NCI-H524 treated with DMSO at 0.1 percent for 48 hours (cell line): ENCODE measurements at regions not wholly inside any gene's neighbourhood (a gene's known extent, or its start where the extent isn't known, plus 50 kb on each side); places are given as distances from the start of the nearest gene placed in this dataset.

Experiments
- DNase-seq: peaks from one replicate; lab custom pipeline; 2025; lab: John Stamatoyannopoulos, UW

- DNase-seq, result no peak
Observed at GRCh38 chr5:165538065-165538464, 2032.6 kb downstream of the MAT2B start.

DNA sequence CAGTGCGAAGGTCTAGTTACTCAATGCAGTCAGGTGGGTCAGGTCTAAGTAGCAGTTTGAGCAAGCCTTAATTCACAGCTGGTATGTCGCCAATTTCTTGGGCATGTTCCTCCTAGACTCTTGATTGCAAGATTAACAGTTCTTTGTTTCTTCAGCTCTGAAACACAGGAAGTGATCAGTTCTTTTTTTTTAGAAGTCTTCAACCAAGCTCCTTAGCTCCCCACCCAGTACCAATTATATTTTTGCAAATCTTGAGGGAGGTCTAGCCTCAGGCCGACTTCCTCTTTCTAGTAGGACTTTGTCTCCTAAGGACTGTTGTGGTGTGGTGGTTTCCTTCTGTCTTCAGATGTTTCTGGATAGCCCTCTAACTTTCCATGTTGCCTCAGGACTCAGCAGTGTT is 2054.2 kb downstream of the MAT2B start:
- DNase-seq, result no peak

- no peak for DNase-seq
Observed at GRCh38 chr5:165560648-165561047, 2055.2 kb downstream of the MAT2B start.

DNA sequence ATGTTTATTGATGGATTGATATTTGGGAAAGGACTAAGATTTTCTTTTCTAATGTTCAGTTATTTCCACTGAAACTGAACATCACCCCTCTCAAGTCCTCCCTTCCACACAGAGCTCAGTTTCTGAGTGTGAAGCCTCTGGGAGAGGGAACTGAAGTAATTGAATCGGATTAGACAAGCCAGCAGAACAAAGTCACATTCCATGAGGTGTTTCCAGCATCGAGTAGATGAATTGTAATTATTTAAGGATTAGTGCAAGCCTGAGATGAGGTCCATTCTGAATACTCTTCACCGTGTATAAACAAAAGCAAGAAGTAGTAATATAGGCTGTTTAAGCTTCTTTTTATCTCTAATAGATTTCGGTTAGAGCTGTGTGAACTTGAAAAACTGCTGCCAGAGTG is 2060.5 kb downstream of the MAT2B start:
- DNase-seq, result no peak

- no peak for DNase-seq
Observed at GRCh38 chr5:165569551-165569950, 2064.1 kb downstream of the MAT2B start.

- no peak for DNase-seq
Observed at GRCh38 chr5:165573445-165573844, 2068.0 kb downstream of the MAT2B start.

DNA sequence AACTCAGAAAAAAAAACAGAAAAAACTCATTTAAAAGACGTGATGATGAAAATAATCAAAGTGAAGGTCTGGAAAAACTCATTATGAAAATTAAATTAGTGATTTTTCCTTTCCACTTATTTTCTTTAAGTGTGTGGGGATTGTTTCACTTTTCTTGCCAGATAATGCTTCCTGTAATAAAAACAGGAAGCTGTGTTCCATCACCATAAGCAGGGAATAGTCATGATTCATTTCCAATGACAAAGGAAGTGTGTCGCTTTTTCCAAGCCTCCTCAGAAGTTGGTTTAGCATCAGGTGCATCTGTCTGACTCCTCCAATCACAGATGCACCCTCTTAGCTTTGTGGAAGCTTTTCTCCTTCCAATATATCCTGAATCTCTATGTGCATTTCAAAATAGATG is 2068.7 kb downstream of the MAT2B start:
- no peak for DNase-seq

DNA sequence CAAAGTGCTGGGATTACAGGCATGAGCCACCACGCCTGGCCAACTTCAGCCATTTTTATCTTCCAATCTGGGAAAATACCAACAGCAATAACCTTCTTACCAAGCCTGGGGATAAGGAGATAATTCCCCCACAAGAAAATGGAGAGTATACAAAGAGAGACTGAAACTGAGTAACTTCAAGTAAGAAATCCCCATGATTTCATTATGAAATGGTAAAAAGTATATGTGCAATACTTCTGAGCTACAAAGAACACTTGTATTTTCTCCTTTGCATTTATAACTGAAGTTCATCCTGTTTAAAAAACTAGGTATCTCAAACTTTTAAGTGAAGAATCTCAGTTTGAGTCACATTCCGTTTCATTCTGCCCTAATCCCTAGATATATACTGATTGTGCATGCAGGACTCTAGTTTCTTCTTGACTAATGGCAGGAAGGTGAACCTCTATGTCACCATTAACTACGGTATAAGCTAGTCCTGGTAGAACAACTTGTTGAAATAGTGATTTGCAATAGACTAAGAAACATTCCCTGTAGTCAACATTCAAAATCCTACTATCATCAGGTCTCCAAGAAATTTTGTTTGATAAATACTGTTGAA is 2071.4 kb downstream of the MAT2B start:
- DNase-seq, result no peak

DNA sequence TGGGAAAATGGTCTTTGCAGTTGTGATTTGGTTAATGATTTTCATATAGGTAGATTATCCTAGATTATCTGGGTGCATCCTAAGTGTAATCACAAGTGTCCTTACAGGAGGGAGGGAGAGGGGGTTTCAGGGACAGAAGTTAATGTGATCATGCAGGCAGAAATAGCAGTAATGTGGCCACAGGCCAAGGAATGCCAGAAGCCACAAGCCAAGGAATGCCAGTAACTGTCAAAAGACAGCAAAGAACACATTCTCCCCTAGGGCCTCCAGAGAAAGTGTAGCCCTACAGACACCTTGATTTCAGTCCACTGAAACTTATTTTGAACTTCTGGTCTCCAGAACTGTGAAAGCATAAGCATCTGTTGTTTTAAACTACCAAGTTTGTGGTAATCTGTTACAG is 2074.5 kb downstream of the MAT2B start:
- no peak for DNase-seq

- peak; percentile 6 for DNase-seq
Observed at GRCh38 chr5:165594693-165595092, 2089.3 kb downstream of the MAT2B start.

- DNase-seq, result no peak
Observed at GRCh38 chr5:165602529-165602928, 2097.1 kb downstream of the MAT2B start.

DNA sequence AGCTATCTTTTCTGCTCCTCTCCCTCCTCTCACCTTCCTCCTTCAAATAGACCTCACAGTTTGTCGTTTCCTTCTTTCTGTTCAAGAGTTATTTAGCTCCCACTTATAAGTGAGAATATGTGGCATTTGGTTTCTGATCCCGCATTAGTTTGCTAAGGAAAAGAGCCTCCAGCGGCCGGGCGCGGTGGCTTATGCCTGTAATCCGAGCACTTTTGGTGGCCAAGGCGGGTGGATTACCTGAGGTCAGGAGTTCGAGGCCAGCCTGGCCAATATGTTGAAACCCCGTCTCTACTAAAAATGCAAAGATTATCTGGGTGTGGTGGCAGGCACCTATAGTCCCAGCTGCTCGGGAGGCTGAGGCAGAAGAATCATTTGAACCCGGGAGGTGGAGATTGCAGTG is 2101.6 kb downstream of the MAT2B start:
- DNase-seq, result no peak

DNA sequence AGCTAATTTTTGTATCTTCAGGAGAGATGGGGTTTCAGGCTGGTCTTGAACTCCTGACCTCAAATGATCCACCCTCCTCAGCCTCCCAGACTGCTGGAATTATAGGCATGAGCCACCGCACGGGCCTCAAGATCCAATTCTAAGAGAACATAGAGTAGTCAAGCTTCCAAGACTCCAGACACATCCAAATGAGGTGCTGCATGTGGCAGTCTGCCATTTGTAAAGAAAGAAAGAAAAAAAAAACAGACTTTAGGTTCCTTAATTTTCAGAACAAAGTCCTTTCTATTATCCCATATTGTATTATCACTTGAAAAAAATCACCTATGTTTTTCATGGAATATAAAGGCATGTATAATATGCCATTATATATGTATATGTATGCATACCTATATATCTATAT is 2104.5 kb downstream of the MAT2B start:
- DNase-seq, result no peak

GRCh38 chr5:165616490-165617405 is 2111.3 kb downstream of the MAT2B start:
- no peak for DNase-seq

GRCh38 chr5:165617491-165617890 is 2112.1 kb downstream of the MAT2B start:
- no peak for DNase-seq

GRCh38 chr5:165620394-165620793 is 2115.0 kb downstream of the MAT2B start:
- DNase-seq, result no peak

GRCh38 chr5:165622864-165623536 is 2117.6 kb downstream of the MAT2B start:
- no peak for DNase-seq

GRCh38 chr5:165624166-165624946 is 2118.9 kb downstream of the MAT2B start:
- DNase-seq, result no peak

DNA sequence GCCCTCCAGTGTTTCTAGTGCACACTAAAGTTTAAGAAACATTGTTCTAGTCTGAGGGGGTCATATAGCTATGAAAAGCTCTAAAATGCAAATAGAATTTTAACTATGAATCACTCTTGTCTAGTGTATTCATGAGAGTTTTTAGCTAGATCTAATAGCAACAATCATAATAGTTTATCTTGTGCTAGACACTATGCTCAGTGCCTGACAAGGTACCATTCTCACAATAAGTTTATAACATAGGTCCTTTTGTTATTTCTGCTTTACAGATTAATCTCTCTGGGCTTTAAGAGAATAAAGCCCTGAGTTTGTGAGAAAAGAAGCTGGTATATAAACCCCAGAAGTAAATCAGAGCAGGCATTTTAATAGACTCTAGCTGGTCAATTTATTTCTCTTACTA is 2120.7 kb downstream of the MAT2B start:
- DNase-seq, result no peak

DNA sequence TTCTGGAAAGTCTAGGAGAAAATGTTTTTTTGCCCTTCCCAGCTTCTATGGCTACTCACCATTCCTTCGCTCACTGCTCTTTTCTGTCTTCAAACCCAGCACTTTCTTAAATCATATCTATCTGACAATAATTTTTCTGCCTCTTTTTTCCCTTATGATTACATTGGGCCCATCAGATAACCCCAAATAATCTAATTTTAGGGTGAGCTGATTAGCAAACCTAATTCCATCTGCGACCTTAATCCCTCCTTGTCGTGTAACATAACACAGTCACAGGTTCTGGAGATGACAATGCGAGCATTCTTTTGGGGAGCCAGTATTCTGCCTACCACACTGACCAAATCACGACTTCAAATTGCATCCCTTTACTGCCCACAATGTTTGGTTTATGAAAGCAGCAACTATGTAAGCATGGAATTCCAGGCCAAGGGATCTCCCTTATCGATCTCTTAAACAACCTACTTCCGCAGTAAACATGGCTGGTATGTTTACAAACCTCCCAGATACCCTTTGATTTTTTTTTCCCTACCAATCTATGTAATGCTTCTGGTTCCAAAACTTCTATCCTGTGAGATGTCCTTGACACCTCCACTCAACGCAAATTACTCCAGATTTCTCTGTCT is 2122.2 kb downstream of the MAT2B start:
- DNase-seq, result no peak

- no peak for DNase-seq
Observed at GRCh38 chr5:165630261-165630778, 2124.9 kb downstream of the MAT2B start.

DNA sequence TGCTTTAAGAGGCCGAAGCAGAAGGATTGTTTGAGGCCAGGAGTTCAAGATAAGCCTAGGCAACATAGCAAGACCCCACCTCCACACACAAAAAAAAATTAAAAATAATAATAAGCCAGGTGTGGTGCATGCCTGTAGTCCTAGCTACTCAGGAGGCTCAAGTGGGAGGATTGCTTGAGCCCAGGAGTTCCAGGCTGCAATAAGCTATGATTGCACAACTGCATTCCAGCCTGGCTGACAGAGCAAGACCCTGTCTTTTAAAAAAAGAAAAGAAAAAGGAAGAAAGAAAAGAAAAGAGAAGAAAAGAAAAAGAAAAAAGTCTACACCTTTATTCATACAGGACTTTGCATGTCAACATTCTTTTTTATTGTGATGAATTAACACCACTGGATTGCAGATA is 2125.8 kb downstream of the MAT2B start:
- DNase-seq, result no peak
